KBM-7 (cell line): ENCODE measurements at regions not wholly inside any gene's neighbourhood (a gene's known extent, or its start where the extent isn't known, plus 50 kb on each side); places are given as distances from the start of the nearest gene placed in this dataset.

ENCODE experiments used
- DNase-seq: peaks from one replicate; pipeline ENCODE4 v3.0.0-alpha.2; 2015
- in situ Hi-C: fragments of 300-500 bp; cut with MboI; formaldehyde crosslinking; loops from 2 replicates; pipeline ENCODE4 v1.14.3; 2020; ENCODE audit warnings: low sequenced_read_pairs, low pct_unique_long_range_greater_than_20kb, mixed read lengths

DNA sequence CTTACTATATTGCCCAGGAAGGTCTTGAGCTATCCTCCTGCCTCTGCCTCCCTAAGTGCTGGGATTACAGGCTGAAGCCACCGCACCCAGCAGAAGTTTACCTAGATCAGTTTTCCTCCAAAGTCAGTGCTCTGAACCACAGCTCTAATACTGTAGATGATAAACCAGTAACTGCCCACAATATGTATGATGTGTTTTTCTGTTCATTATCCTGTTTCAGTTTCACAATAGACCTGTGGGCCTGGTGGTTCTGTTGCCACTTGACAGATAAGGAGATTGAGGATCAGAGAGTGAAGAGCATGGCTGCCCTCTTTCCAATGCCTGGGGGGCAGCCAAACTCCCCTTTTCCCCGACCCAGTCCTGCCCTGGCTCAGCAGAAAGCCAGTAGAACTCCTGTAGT is 87.0 kb downstream of the EFNB1 start:
- in situ Hi-C loops: no loop called here
- DNase-seq: no peak

DNA sequence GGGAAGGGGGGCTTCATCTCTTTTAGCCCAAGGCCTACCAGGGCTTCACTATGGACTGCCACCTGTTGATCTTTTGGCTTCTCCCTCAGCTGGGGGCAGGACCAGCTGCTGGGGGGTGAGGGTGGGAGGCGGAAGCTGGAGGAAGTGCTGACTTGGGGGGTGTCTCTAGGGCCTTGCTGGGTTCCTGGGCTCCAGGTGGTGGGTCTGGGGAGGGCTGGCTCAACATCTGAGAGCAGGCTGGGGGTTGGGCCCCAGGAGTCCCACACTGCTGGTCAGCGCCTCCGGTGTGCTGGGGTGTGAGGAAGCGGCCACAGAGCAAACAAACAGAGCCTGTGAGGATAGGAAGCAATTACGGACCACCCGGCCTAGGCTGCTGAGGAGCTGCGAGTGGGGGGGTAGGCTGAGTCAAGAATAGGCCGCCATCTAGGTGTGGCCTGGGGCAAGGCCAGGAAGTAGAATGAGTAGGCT is 85.7 kb downstream of the EFNB1 start:
- in situ Hi-C loops: no loop called here
- no peak for DNase-seq

DNA sequence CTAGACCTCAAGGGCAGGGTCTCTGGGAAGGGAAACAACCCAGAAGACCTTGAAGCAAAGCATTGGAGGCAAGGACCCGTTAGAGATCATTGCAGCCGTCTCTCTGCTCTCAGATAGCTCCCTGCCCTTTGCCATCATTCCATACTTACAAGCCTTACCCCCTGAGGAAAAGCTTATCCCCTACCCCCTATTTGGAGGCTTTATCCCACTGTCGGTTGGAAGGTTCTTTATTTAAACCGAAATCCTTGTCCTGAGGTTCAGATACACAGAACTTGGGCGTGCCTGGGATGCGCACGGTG is 84.4 kb downstream of the EFNB1 start:
- DNase-seq: no peak
- in situ Hi-C loops: no loop called here

DNA sequence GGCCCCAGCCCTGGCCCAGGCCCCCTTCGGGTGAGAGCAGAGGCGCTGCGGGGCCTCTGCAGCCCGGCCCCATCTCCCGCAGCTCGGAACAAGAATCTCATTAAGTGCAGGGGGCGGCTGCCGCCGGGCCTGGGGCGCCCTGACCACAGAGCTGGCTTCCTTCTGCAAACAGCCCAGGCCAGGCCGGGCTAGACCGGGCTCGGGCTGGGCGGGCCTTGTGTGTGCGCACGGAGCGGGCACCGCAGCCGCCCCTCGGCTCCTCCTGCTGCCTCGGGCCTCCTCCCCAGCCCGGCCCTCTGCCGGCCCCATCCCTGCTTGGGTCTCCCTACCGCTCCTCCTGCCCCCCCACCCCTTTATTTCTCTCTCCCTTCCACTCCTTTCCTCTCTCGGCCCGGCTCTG is 83.3 kb downstream of the EFNB1 start:
- no peak for DNase-seq
- in situ Hi-C loops: no loop called here

DNA sequence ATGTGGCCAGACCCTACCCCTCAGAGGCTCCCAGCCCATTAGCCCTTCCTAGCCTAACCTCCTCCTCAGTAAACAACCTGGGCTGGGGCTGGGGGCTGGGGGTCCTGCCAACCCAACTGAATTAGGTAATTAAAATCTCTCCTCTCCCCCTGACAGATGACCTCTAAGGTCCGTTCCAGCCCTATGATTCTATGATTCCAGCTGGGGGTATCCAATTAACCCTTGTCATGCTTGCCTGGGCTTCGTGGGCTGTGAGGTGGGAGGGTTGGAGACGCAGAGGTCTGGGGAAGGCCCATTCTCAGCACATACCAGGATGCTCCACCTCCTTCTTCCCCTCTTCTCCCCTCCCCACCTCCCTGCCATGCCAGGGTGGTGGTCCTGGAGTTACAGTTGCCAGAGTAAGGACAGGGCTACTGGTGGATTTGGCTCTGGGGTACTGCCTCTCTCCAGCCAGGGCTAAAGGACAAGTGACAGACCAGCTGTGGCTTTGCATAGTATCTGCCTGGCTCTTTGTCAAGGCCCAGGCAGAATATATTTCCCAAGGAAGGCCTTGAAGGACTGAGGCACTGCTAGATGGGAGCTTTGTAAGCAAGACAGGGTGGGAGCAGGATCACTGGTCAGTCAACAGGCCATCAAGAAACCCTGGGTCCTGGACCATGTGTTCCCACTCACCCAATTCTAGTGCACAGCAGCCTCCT is 82.1 kb downstream of the EFNB1 start:
- no peak for DNase-seq
- in situ Hi-C loops: no loop called here

DNA sequence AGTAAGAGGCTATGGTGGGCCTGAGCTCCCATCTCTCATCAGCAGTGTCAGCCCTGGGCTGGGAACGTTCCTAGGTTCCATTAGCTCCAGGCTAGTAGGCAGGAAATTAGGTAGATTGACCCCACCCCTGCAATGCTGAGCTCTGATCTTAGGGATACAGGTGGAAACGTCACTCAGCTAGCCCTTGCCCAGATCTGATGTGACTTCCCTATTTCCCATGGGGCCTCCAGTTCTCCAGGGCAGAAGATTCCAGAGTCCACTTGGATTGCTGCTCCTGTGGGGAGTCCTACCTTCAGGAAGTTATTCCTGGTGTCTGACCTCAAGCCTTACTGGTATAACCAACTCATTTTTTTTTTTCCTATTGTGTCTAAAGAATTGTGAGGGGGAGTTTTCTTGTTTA is 81.1 kb downstream of the EFNB1 start:
- in situ Hi-C loops: no loop called here
- DNase-seq: no peak

DNA sequence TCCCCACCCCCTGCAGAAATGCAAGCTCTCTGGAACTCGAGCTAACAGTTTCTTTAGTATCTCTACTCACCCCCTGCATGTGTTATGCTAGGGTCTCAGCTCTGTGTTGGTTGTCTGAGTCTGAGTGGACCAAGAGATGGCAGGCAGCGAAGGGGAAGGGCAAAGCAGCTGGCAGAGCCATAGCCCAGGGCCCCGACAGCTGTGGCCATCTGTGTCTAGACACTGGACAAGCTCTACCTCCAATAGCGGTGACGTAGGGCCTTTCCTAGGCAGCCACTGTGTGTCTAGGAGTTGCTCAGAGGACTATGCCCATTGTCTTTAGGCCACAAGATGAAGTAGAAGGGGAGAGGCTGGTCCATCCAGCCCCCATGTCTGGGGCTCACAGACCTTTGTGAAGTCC is 79.2 kb downstream of the EFNB1 start:
- in situ Hi-C loops: no loop called here

DNA sequence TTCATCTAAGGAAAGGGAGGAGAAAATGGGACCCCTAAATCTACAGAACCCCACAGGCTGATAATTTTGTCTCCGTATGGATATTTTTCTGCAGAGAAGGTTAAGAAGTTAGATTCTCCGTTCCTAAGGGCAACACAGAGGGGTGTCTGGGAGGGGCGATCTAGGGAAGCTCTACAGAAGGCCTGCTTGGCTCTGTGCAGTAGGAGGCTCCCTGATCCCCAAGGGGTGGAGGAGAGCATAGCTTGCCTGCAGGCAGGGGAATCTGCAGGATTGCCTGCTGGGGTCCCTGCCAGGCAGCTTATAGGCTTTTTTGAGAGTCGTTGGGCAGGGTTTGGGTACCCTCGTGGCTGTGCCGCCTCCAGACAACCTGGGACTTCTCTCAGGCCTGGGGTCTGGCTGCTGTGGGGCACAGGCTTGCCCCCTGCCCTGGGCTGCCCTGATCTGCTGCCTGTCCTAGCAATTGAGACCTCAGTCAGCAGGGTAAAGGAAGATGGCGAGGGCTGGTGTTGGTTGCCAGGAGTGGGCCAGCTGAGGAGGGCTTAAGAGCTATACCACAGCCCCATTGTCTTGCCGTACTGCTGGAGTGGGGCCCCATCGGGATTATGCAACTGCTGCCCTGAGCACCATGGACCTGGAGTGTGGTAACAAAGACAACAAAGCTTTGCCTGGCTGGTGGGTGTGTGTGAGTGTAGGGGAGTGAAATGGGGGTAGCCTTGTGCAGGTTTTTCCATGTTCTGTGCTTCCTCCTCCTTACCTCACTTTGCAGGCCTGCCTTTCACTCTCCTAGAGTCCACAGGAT is 74.1 kb downstream of the EFNB1 start:
- in situ Hi-C loops: no loop called here
- DNase-seq: no peak

More for the DNA sequence above, 79.2 kb downstream of the EFNB1 start:
- DNase-seq: no peak

DNA sequence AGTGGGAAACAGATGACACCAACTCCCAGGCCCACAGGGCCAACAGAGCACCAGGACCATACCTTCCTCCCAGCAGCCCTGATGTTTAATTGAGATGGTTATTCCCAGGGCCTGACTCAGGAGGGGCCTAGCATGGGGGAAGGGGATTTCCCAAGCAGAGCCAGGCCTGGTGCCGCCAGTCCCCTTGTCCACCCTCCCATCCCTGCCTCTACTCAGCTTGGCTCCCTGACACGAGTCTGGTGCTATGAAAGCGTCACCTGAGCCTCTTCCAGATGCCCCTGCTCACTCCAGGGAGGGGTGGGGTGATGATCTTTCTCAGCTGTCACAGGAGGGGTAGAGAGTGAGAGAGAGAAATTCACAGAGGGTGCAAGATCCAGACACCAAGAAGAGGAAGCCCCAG is 72.7 kb downstream of the EFNB1 start:
- in situ Hi-C loops: no loop called here
- no peak for DNase-seq

DNA sequence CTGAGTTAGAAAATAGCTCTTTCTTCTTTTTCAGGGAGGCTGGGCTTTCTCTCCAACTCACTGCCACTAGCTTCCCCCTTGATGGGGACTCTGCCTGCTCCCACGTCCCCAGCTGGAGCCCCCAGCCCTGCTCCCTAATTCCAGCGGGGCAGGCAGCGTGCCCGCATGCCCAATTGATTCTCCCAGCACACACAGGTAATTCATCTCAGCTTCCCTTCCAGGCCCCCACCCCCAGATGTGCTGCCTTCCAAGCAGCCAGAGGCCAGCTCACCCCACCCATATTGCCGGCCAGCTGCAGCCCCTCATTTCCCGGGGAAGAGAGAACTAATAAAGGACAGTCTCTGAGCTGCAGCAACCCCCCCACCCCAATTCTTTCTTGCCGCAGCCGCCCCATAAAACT is 69.8 kb downstream of the EFNB1 start:
- no peak for DNase-seq
- in situ Hi-C loops: no loop called here

DNA sequence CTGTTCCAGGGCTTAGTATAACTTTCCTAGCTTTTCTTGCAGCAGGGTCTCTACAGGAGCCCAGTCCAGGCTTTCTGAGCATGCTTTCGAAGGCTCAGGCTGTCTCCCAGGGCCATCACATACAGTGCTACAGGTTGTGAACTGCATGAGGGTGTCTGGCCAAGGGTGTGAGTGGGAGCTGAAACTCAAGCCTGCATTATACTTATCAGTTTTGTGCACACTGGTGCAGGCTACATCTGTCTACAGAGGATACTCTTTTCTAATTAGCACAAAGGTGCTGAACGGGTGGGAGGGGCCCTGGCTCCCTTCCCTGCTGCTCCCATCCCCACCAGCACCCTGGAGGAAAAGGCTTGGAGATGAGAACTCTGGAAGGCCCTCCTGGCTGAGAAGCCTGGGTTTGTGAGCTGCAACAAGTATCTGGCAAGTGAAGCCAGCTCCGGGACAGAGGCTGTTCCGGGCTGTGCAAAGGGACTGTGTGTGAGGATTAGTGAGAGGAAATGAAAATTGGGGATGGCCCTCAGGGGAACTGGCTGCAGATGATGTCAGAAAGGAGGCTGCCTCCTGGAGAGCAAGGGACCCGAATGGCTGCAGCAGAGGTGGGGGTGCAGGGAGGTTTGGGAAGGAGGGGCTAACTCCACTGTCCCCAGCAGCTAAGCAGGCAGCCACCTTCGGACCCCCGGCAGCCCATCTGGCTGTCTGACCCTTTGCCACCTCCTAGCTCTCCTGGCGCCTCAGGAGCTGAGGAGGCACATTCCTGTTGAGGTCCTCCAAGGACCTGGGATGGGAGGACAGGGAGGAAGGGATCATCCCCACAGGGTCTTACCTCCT is 68.5 kb downstream of the EFNB1 start:
- in situ Hi-C loops: no loop called here
- no peak for DNase-seq

DNA sequence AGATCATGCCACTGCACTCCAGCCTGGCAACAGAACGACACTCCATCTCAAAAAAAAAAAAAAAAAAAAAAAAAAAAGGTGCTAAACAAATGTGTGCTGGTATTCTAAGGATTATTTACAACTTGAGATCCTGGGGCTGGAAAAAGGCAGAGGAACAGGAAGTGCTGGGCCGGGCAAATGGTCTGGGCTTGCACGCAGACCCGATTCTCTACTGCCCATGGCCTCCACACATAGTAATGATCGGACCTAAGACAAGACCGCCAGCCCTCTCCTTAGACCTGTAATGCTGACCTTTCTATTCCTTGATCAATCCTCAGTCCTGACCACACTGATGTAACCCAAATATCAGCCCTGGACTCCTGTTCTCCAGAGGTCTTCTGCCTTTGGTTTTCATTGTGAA is 67.8 kb downstream of the EFNB1 start:
- in situ Hi-C loops: no loop called here
- DNase-seq: no peak

DNA sequence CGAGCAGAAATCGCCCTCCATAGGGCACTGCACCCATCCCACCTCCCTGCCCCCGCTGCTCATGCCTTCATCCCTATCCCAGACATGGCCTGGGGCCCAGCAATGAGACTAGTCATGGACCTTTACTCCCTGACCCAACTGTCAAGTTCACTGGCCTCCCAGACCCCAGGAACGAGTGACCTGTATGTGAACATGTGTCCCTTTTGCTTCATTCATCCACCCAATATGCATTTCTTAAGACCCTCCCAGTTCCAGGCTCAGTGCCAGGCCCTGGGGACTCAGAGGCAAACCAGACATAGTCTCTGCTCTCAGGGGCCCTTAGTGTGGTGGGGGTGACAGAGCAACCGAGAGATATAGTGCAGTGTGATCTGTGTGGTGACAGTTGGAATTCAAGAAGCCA is 67.0 kb downstream of the EFNB1 start:
- in situ Hi-C loops: no loop called here

DNA sequence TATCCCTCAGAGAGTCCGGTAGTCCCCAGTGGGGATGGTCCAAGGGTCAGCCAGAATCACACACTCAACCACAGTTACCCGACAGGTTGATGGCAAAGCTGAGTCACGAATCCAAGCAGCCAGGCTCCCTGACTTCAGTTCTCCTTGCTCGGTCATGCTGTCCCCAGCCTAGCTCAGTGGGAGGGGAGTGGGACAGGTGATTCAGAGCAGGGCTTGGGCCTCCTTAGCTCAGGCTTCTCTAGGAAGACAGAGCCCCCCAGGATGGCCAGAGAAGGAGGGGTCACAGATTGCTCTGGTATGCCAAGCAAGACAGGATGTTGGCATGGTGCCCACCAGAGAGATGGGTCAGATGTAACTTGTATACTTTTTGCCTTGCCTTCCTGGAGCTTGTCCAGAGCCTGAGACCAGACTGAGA is 66.5 kb downstream of the EFNB1 start:
- in situ Hi-C loops: no loop called here
- no peak for DNase-seq

More for the DNA sequence above, 67.0 kb downstream of the EFNB1 start:
- DNase-seq: no peak

DNA sequence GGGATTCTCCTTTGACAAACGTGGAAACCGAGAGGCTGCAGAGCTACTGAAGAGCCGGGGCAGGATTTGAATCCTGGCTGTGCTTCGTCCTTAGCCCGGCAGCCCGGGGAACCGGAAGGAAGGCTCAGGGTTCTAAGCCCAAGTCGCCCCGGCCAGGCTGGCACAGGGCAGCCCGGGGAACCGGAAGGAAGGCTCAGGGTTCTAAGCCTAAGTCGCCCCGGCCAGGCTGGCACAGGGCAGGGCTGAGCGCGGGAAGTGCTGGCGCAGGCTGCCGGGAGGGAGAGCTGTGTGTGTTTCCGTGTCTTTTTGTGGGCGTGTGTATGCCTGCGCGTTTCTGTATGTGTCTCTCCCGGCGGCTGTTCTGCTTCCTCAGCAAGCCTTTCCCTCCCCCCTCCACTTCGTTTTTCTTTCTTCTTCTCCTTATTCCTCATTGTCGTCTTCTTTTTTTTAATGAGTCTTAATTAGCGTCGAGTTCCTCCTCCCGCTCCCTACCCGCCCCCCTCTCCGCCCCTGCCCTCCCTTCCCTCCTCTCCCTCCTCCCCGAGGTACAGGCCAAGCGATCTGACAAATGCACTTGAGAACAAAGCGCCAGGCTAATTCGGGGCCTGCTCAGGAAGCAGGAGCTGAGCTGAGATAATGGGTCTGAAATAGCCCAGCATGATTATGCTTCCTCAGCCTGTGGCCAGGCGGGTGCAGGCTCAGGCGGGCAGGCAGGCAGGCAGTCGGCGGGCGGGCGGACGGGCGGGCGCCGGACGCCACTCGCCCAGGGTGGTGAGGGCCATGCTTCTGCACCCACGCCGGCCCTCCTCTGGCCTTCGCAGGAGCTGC is 65.9 kb downstream of the EFNB1 start:
- in situ Hi-C loops: no loop called here
- DNase-seq: peak; percentile 95

DNA sequence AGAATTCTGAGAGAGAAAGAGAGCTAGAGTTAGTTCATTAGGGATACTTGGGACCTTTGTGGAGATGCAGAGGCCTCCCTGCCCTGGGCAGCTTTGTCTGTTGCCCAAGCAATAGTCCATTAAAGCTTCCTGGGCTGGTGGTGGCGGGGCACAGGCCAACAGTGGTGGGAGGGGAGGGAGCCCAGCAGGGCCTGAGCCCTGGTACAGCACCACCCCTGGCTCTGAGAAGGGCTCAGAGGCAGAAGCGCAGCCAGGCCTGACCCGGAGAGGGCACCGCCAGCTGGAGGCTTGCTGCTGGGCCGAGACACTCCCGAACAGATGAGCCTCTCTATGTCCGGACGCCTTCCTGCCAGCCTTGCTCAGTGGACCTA is 65.3 kb downstream of the EFNB1 start:
- no peak for DNase-seq

DNA sequence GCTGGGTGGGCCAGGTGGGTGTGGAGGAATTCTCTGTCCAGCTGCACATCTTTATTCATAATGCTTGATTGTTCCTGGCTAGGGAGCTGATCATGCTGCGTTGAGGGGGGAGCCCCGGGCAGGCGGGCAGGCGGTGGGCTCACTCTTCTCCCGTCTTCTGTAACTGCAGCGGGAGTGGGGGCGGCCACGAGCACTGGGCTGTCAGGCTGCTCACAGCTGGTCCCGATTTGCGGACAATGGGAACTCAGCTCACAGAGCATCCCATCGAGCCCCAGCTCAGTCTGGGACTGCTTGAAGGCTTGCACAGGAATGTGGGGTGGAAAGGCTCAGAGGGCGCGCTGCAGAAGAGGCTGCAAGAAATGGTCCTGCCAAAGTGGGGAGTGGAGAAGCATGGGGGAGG is 63.8 kb downstream of the EFNB1 start:
- in situ Hi-C loops: no loop called here
- no peak for DNase-seq

More for the DNA sequence above, 65.3 kb downstream of the EFNB1 start:
- in situ Hi-C loops: no loop called here

DNA sequence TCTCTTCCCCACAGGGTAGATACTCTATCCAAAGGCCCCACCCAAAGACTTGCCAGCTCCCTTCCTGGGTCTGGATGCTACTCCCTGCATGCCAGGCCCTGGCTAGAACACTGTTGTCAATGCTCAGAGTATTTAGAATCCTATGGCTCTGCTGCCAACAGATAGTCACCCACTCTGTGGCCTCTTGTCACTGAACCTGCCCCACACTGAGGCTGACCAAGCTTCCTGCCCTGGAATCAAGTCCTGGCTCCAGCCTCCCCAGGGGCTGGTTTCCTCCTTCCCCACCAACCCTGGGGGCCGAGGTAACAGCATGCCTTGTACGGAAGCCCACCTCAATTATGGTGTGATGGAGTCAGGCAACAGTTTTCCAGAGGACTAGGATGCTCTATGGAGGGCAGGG is 63.3 kb downstream of the EFNB1 start:
- in situ Hi-C loops: no loop called here
- no peak for DNase-seq
